Muscle of arm (tissue), 1 donor: ENCODE measurements at regions not wholly inside any gene's neighbourhood (a gene's known extent, or its start where the extent isn't known, plus 50 kb on each side); places are given as distances from the start of the nearest gene placed in this dataset.

Experiments used
- DNase-seq: peaks from one replicate; pipeline ENCODE4 v3.0.0-alpha.2; 2013

DNA sequence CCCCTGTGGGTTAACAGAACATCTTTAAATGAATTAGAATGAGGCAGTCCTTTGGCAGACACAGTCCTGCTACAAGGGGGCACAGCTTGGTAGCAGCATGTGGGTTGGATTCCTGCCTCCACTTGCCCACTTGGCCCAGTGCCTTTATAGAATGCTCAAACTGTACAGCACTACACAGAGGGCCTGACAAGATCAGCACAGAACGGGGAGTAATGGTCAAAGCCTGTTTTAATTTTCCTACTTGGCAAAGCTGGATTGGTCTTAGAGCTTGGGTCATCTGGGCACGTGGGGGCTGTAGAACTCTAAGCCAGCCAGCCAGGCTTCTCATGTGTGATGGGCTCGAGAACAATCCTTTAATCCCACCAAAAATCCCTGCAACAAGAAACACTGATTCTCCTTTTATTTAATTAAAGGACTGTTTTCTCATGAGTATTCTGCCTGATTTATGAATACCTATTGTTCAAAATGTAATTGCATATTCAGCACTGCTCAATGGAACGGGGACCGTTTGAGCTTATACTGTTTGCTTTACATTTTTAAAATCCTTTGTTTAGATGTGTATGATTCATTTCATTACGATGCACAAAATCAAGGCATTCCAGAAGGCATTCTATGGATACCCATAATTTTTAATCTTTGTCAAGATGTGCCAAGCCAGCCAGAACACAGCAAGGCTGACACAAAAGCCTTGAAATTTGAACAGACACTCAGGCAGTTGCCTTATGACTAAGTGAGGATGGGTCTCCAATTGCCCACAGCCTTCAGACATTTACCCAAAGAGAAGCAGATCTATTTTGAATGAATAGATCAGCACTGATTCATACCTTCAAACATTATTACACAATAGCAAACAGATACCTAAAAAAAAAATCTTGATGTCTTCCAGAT lies 249.3 kb upstream of the TGFBR2 start:
- DNase-seq: no peak

DNA sequence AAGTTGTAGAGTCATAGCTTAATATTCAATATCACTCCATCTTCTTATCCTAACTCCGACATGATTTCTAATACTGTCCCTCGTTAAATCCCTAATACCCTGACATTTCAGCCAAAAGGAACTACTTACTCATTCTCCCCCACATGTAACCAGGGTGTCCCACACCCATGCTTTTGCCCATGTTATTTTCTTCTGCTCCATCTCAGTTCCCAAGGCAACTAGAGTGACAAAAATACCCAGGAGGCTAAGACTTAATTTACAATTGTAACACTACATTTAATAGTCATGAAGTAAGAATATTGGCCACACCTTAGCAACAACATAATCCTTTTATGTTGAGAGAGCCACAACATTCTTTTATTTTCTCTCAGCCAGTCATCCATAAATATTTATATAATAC lies 248.5 kb upstream of the TGFBR2 start:
- DNase-seq: no peak

- DNase-seq: no peak
Observed at GRCh38 chr3:30358871-30359270, 247.5 kb upstream of the TGFBR2 start.

- no peak for DNase-seq
Observed at GRCh38 chr3:30368978-30369377, 237.4 kb upstream of the TGFBR2 start.

DNA sequence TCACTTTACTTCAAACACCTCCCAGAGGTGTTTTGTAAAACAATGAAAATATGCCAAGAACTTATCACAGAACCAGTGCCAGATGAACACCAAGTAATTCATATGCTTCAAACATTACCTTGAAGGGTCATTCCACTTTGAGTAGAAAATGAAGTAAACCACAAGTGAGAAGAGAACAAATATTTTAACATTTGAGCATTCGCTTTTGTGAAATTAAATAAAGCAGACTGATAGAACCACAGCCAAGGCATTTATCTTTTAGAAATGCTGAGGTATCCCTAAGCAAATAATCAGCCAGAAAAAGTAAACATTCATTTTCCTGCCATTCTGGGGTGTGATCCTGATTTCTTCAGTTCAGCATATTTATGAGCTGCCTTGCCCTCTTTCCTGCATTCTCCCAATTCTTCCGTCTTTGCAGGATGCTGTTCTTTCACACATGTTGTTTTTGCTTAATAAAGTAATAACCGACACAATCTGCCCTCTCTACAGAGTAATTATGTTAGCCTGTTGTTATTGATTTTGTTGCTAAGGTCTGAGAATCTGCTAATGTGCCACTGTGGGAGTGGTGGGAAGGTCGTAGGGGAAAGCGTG lies 235.6 kb upstream of the TGFBR2 start:
- no peak for DNase-seq

DNA sequence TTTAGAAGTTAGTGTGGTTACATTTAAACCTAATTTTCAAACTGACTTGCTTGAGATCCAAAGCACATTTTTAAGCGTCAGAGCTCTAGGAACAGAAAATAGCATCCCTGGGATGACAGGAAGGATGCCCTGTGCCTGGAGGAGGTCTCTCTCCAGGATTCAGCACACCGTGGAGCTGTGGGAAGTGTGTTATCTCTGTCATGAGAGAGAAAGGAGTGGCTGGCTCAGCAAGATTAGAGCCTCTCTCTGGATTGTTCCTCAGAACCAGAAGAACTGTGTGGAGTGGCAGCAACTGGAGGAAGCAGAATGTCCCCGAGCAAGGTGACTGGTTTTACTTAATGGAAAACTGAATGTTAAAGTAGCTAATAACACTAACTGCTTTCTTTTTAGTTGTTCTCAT lies 233.6 kb upstream of the TGFBR2 start:
- DNase-seq: no peak

- no peak for DNase-seq
Observed at GRCh38 chr3:30384546-30385072, 221.8 kb upstream of the TGFBR2 start.

- DNase-seq: no peak
Observed at GRCh38 chr3:30393079-30393478, 213.3 kb upstream of the TGFBR2 start.

DNA sequence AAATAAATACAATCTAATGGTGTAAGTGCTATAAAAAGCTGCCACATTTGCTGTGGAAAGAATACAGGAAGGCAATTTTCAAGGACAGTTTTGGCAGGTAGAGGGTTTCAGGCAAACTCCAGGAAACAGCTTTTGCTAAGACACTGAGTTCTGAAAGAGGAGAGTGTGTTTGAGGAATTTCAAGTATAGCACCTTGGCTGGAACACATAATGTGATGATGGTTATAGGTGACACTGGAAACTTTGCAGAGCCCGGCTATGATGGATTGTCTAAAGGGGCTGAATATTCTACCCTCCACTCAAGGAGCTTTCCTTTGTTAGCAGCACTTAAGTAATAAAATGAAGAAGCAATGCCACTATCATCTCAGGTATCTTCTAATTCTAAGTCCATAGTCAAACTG lies 209.4 kb upstream of the TGFBR2 start:
- no peak for DNase-seq

GRCh38 chr3:30399394-30400181 lies 206.8 kb upstream of the TGFBR2 start:
- DNase-seq: no peak

- DNase-seq: no peak
Observed at GRCh38 chr3:30400926-30401325, 205.5 kb upstream of the TGFBR2 start.

- DNase-seq: peak; percentile 25
Observed at GRCh38 chr3:30401971-30402370, 204.4 kb upstream of the TGFBR2 start.

- no peak for DNase-seq
Observed at GRCh38 chr3:30407651-30408050, 198.8 kb upstream of the TGFBR2 start.

DNA sequence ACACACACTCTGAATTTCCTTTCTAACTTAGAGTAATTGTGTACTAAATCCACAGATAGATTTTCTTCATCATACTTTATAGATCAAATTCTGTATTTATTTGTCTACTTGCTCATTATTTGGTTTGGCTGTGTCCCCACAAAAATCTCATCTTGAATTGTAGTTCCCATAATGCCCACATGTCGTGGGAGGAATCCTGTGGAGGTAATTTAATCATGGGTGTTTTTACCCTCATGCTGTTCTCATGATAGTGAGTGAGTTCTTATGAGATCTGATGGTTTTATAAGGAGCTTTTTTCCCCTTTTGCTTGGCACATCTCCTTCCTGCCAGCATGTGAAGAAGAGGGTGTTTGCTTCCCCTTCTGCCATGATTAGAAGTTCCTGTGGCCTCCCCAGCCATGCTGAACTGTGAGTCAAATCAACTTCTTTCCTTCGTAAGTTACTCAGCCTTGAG lies 198.3 kb upstream of the TGFBR2 start:
- DNase-seq: no peak

- DNase-seq: no peak
Observed at GRCh38 chr3:30418443-30418842, 188.0 kb upstream of the TGFBR2 start.

DNA sequence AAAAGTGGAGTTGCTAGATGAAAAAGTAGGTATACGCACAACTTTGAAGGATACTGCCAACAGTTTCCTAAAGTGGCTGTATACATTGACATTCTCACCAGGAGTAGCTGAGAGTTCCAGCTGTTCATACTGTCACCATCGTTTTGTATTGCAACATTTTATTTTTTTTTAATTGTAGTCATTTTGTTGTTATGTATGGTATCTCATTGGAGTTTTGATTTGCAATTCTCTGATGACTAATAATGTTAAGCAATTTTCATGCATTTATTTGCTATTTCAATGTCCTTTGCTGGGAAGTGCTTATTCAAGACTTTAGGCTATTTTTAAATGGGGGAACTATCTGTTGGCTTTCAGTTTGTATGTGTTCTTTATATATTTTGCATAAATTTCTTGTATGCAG lies 185.1 kb upstream of the TGFBR2 start:
- DNase-seq: no peak

DNA sequence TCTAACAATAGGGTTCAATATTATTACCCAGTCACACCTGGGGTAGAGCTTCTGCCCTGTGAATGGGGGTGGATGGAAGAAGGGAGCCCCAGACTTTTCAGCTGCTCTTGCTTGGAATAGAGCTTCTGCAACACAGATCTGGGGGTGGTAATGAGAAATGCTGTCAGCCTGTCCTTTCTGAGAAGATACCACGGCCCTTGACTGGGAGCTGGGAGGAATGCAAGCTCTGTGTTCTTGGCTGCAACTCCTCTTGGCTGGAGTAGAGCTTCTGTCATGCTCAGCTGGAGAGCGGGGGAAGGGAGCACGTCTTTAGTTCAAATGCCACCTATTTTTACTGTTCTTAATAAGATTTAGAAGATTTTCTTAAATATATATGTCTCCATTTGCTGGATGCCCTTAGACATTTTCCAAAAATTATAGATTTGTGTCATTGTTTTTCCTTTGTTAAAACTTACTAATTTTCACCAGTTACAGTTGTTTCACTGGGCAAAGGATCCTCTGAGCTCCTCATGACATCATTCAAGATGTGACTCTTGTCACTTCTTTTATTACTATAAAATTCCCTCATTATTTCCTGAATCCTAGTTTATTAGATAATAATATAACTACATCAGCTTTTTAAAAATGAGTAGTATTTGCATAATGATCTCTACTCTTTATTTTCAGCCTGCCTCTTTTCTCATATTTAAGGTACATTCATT lies 180.0 kb upstream of the TGFBR2 start:
- peak; percentile 73 for DNase-seq

GRCh38 chr3:30428251-30428650 lies 178.2 kb upstream of the TGFBR2 start:
- DNase-seq: no peak

GRCh38 chr3:30435861-30436331 lies 170.5 kb upstream of the TGFBR2 start:
- DNase-seq: no peak

DNA sequence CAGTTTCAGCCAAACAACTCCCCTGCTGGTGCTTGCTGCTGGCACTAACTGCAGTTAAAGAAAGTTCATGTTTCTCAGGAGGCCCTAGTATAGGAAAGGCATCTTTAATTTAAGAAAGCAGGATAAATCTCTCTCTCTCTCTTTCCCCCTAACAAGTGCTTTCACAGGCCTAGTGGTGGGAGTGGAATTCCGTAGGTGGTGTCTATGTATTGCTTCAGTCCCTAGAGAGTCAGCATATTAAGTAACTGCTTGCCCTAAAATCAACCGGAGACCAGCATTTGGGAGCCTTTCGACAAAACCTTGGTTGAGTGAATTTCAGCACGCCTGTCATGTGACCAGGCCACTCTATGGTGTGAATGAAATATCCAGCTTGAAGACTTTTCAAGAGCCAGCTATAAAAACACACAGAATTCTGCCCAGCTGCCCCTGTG lies 169.2 kb upstream of the TGFBR2 start:
- no peak for DNase-seq

DNA sequence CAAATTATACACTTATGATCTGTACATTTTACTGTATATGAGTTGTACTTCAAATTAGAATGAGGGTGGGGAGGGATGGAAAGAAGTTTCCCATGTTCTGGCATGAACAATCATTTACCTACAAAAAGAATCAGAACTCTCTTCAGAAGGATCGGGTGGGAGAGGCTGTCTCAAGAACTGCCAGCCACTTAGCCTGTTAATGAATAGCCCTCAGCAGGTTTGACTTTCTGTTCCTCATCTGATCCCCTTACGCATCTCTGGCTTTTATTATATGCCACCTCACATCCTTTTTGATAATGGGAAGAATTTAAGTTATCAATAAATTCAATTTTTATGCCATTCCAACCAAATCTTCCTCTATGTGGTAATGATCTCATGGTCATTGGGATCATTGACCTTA lies 168.3 kb upstream of the TGFBR2 start:
- no peak for DNase-seq
